ENCODE measurements at regions not wholly inside any gene's neighbourhood (a gene's known extent, or its start where the extent isn't known, plus 50 kb on each side); places are given as distances from the start of the nearest gene placed in this dataset.

DNA sequence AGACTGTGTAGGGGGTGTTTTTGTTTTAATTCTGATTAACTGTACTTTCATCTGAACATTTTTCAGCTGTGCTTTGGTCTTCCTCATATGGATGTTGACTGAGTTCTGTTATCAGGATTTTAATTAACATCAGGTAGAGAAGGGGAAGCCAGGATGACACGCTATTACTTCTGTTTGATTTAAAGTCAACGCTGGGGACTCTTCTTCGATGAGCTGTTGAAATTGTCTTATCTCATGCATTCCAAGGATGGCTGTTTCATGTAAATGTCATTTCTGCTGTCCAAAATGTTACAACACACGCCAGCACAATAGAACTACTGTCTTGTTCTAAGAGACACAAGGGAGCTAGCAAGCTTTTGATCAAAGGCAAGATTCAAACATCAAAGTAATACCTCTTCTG is 263.3 kb upstream of the CDH5 start:
- Mint-ChIP-seq H3K27ac (no peak overlapping the region), H3K9me3 (no peaks in the 10 kb centered on the region), H3K36me3 (ENCODE audit: low read depth) (no peaks in the 10 kb centered on the region), H3K4me1 (peaks cover 5% of the 10 kb centered on the region), H3K27me3 (ENCODE audit: low read depth, poor library complexity) (peaks cover 3% of the 10 kb centered on the region), H3K4me3 (no peak overlapping the region)
- no peak for DNase-seq
- TF ChIP-seq CTCF (IDR thresholded peaks at IDR 0.05): no peak

- no peaks in the 10 kb centered on the region for H3K36me3 Mint-ChIP-seq (ENCODE audit: low read depth)
- peaks cover 7% of the 10 kb centered on the region for H3K27me3 Mint-ChIP-seq (ENCODE audit: low read depth, poor library complexity)
- peaks cover 9% of the 10 kb centered on the region for H3K4me1 Mint-ChIP-seq
- TF ChIP-seq CTCF (IDR thresholded peaks at IDR 0.05): no peak
- no peak for DNase-seq
- H3K4me3 Mint-ChIP-seq: no peak overlapping the region
- H3K27ac Mint-ChIP-seq: no peak overlapping the region
- H3K9me3 Mint-ChIP-seq: no peaks in the 10 kb centered on the region
Measured at GRCh38 chr16:66099306-66099705, 267.2 kb upstream of the CDH5 start.

- Mint-ChIP-seq H3K36me3 (ENCODE audit: low read depth) (no peaks in the 10 kb centered on the region), H3K27me3 (ENCODE audit: low read depth, poor library complexity) (peaks cover 7% of the 10 kb centered on the region), H3K27ac (no peak overlapping the region), H3K4me3 (no peak overlapping the region), H3K9me3 (no peaks in the 10 kb centered on the region), H3K4me1 (peaks cover 9% of the 10 kb centered on the region)
- no peak for DNase-seq
- TF ChIP-seq CTCF (IDR thresholded peaks at IDR 0.05): no peak
Measured at GRCh38 chr16:66097751-66098150, 268.7 kb upstream of the CDH5 start.

- peaks cover 18% of the 10 kb centered on the region for H3K4me1 Mint-ChIP-seq
- H3K27ac Mint-ChIP-seq: no peak overlapping the region
- no peak for TF ChIP-seq CTCF (IDR thresholded peaks at IDR 0.05)
- no peak overlapping the region for H3K4me3 Mint-ChIP-seq
- H3K27me3 Mint-ChIP-seq (ENCODE audit: low read depth, poor library complexity): peaks cover 4% of the 10 kb centered on the region
- H3K9me3 Mint-ChIP-seq: no peaks in the 10 kb centered on the region
- H3K36me3 Mint-ChIP-seq (ENCODE audit: low read depth): no peaks in the 10 kb centered on the region
- no peak for DNase-seq
Measured at GRCh38 chr16:66095676-66096075, 270.8 kb upstream of the CDH5 start.

GRCh38 chr16:66093191-66093590 is 273.3 kb upstream of the CDH5 start:
- Mint-ChIP-seq H3K27ac (no peak overlapping the region), H3K4me3 (no peak overlapping the region), H3K27me3 (ENCODE audit: low read depth, poor library complexity) (peaks cover 4% of the 10 kb centered on the region)

More at GRCh38 chr16:66093191-66093590, 273.3 kb upstream of the CDH5 start:
- TF ChIP-seq CTCF (IDR thresholded peaks at IDR 0.05): no peak
- H3K4me1 Mint-ChIP-seq: peaks cover 18% of the 10 kb centered on the region
- no peaks in the 10 kb centered on the region for H3K36me3 Mint-ChIP-seq (ENCODE audit: low read depth)
- DNase-seq: no peak
- H3K9me3 Mint-ChIP-seq: no peaks in the 10 kb centered on the region
